ENCODE measurements at regions not wholly inside any gene's neighbourhood (a gene's known extent, or its start where the extent isn't known, plus 50 kb on each side); places are given as distances from the start of the nearest gene placed in this dataset.
"Not testable (repeated sequence)": the region's sequence is repeated elsewhere in the genome, so short reads cannot be mapped to it uniquely, and the experiment has no call there.

- Mint-ChIP-seq H3K4me3 (no peak overlapping the region), H3K27me3 (no peaks in the 10 kb centered on the region), H3K27ac (no peak overlapping the region), H3K9me3 (peaks cover 0 to 12% (median 3%) of the 10 kb centered on the region in 11 donors), H3K36me3 (no peaks in the 10 kb centered on the region), H3K4me1 (no peaks in the 10 kb centered on the region)
- ChIA-PET POLR2A (no interaction called here), CTCF (no interaction called here)
- Histone ChIP-seq H3K9me3 (ENCODE audit: control insufficient read depth in 2 of 3, low read length in 3 of 3) (no peaks in the 10 kb centered on the region), H3K27me3 (ENCODE audit: control insufficient read depth in 2 of 2, insufficient read depth in 2 of 2, low read length in 2 of 2) (no peaks in the 10 kb centered on the region), H3K4me3 (ENCODE audit: low read length) (no peak overlapping the region), H3K4me1 (ENCODE audit: control insufficient read depth in 2 of 2, insufficient read depth in 2 of 2, low read length in 2 of 2) (no peaks in the 10 kb centered on the region), H3K27ac (ENCODE audit: low read depth, low read length) (no peak overlapping the region), H3K36me3 (ENCODE audit: control insufficient read depth in 2 of 3, insufficient read depth in 3 of 3, low read length in 3 of 3) (no peaks in the 10 kb centered on the region)
- DNase-seq (no peak), ATAC-seq (no peak)
- intact Hi-C loops (cut with micrococcal nuclease) = no loop called here
These were observed 89.9 kb upstream of the LUZP2 start for GRCh38 chr11:24406980-24407379.

- H3K36me3 ChIP-seq (ENCODE audit: control insufficient read depth in 2 of 3, insufficient read depth in 3 of 3, low read length in 3 of 3) = no peaks in the 10 kb centered on the region
- Mint-ChIP-seq H3K27me3 (no peaks in the 10 kb centered on the region), H3K27ac (no peak overlapping the region), H3K9me3 (peaks cover 0 to 12% (median 3%) of the 10 kb centered on the region in 11 donors), H3K36me3 (no peaks in the 10 kb centered on the region), H3K4me3 (no peak overlapping the region), H3K4me1 (no peaks in the 10 kb centered on the region)
- ChIA-PET CTCF (no interaction called here), POLR2A (no interaction called here)
- H3K4me3 ChIP-seq (ENCODE audit: low read length) = no peak overlapping the region
- no peak for ATAC-seq
- H3K4me1 ChIP-seq (ENCODE audit: control insufficient read depth in 2 of 2, insufficient read depth in 2 of 2, low read length in 2 of 2) = no peaks in the 10 kb centered on the region
- H3K9me3 ChIP-seq (ENCODE audit: control insufficient read depth in 2 of 3, low read length in 3 of 3) = no peaks in the 10 kb centered on the region
- DNase-seq = no peak
- no peaks in the 10 kb centered on the region for H3K27me3 ChIP-seq (ENCODE audit: control insufficient read depth in 2 of 2, insufficient read depth in 2 of 2, low read length in 2 of 2)
- intact Hi-C loops (cut with micrococcal nuclease) = no loop called here
- no peak overlapping the region for H3K27ac ChIP-seq (ENCODE audit: low read depth, low read length)
These were observed 89.1 kb upstream of the LUZP2 start for GRCh38 chr11:24407733-24408132.

- POLR2A ChIA-PET = no interaction called here
- ATAC-seq = no peak
- DNase-seq = no peak
These were observed 88.7 kb upstream of the LUZP2 start for GRCh38 chr11:24408202-24408601.

DNA sequence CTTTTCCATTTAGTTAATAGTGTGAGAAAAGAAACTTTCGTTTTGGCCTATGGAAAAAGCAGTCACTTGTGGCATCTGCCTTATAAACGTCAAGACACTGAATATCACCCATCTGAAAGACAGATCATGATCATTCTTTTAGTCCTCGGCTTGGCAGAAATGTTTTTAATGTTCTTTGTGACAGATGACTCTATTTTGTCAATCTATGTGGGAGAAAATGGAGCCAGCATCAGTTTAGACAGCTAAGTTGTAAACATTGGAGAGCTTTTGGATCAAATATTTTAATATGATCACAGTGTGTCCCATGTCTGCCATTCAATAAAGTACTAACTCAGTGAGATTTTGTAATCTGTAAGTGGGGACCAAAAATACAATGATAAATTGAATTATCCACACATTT, 85.1 kb upstream of the LUZP2 start:
- ChIA-PET POLR2A (no interaction called here), CTCF (no interaction called here)
- ATAC-seq = no peak
- no peaks in the 10 kb centered on the region for H3K4me1 ChIP-seq (ENCODE audit: control insufficient read depth in 2 of 2, insufficient read depth in 2 of 2, low read length in 2 of 2)
- Mint-ChIP-seq H3K4me3 (no peak overlapping the region), H3K4me1 (no peaks in the 10 kb centered on the region), H3K36me3 (no peaks in the 10 kb centered on the region), H3K27me3 (no peaks in the 10 kb centered on the region), H3K9me3 (peaks cover 0 to 12% (median 3%) of the 10 kb centered on the region in 11 donors), H3K27ac (no peak overlapping the region)
- no peaks in the 10 kb centered on the region for H3K27me3 ChIP-seq (ENCODE audit: control insufficient read depth in 2 of 2, insufficient read depth in 2 of 2, low read length in 2 of 2)
- no peak overlapping the region for H3K27ac ChIP-seq (ENCODE audit: low read depth, low read length)
- H3K4me3 ChIP-seq (ENCODE audit: low read length) = no peak overlapping the region
- no peak for DNase-seq
- no peaks in the 10 kb centered on the region for H3K9me3 ChIP-seq (ENCODE audit: control insufficient read depth in 2 of 3, low read length in 3 of 3)
- intact Hi-C loops (cut with micrococcal nuclease) = no loop called here
- H3K36me3 ChIP-seq (ENCODE audit: control insufficient read depth in 2 of 3, insufficient read depth in 3 of 3, low read length in 3 of 3) = no peaks in the 10 kb centered on the region

More at GRCh38 chr11:24408202-24408601, 88.7 kb upstream of the LUZP2 start:
- intact Hi-C loops (cut with micrococcal nuclease) = no loop called here
- H3K4me1 ChIP-seq (ENCODE audit: control insufficient read depth in 2 of 2, insufficient read depth in 2 of 2, low read length in 2 of 2) = no peaks in the 10 kb centered on the region
- H3K27ac ChIP-seq (ENCODE audit: low read depth, low read length) = no peak overlapping the region
- Mint-ChIP-seq H3K27ac (no peak overlapping the region), H3K27me3 (no peaks in the 10 kb centered on the region), H3K4me3 (no peak overlapping the region), H3K4me1 (no peaks in the 10 kb centered on the region), H3K36me3 (no peaks in the 10 kb centered on the region), H3K9me3 (peaks cover 0 to 12% (median 3%) of the 10 kb centered on the region in 11 donors)
- no peaks in the 10 kb centered on the region for H3K27me3 ChIP-seq (ENCODE audit: control insufficient read depth in 2 of 2, insufficient read depth in 2 of 2, low read length in 2 of 2)
- no peaks in the 10 kb centered on the region for H3K36me3 ChIP-seq (ENCODE audit: control insufficient read depth in 2 of 3, insufficient read depth in 3 of 3, low read length in 3 of 3)
- H3K9me3 ChIP-seq (ENCODE audit: control insufficient read depth in 2 of 3, low read length in 3 of 3) = no peaks in the 10 kb centered on the region
- CTCF ChIA-PET = no interaction called here
- H3K4me3 ChIP-seq (ENCODE audit: low read length) = no peak overlapping the region

DNA sequence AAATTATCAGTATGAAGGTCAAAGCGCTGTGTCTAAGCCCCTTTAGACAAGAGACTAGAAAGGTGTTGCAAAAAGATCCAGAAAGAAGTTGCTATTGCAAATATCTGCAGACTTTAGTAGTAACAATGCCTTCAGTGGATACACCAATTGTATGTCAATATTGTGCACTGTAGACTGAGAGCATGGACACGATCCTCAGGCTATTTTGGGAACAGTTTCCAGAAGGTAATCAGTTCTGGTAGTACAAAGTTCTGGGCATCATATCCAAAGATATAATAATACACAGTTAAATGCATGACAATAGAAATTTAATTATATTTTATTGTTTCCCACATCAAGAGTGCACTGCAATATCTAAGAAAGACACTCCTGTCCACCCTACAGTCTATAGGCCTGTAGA, 84.1 kb upstream of the LUZP2 start:
- no peak for DNase-seq
- H3K4me3 ChIP-seq (ENCODE audit: low read length) = no peak overlapping the region
- H3K27me3 Mint-ChIP-seq = no peaks in the 10 kb centered on the region
- no peaks in the 10 kb centered on the region for H3K36me3 ChIP-seq (ENCODE audit: control insufficient read depth in 2 of 3, insufficient read depth in 3 of 3, low read length in 3 of 3)
- no peaks in the 10 kb centered on the region for H3K36me3 Mint-ChIP-seq
- H3K27ac Mint-ChIP-seq = no peak overlapping the region
- H3K4me3 Mint-ChIP-seq = no peak overlapping the region
- intact Hi-C loops (cut with micrococcal nuclease) = no loop called here
- no peaks in the 10 kb centered on the region for H3K9me3 ChIP-seq (ENCODE audit: control insufficient read depth in 2 of 3, low read length in 3 of 3)
- H3K9me3 Mint-ChIP-seq = peaks cover 0 to 16% (median 4%) of the 10 kb centered on the region in 11 donors
- ChIA-PET POLR2A (no interaction called here), CTCF (no interaction called here)
- H3K27ac ChIP-seq (ENCODE audit: low read depth, low read length) = no peak overlapping the region
- H3K27me3 ChIP-seq (ENCODE audit: control insufficient read depth in 2 of 2, insufficient read depth in 2 of 2, low read length in 2 of 2) = no peaks in the 10 kb centered on the region
- H3K4me1 Mint-ChIP-seq = no peaks in the 10 kb centered on the region
- ATAC-seq = no peak
- no peaks in the 10 kb centered on the region for H3K4me1 ChIP-seq (ENCODE audit: control insufficient read depth in 2 of 2, insufficient read depth in 2 of 2, low read length in 2 of 2)

DNA sequence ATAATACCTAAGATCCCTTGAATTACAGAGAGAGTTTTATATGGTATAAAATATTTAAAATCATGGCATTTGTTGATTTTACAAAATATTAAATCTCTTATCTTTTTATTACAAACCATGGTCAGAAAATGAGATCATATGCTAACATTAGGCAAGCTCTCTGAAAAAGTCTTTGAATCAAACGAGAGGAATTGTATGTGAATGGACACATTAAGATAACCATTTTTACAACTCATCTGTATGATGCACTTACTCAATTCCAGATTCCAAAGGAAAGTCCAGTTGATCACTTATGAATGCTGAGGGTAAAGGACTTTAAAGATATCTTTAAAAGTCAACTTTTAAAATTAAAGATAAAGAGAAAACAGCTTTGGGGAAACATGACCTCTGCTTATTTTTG, 83.5 kb upstream of the LUZP2 start:
- ChIA-PET POLR2A (no interaction called here), CTCF (no interaction called here)
- no peaks in the 10 kb centered on the region for H3K27me3 ChIP-seq (ENCODE audit: control insufficient read depth in 2 of 2, insufficient read depth in 2 of 2, low read length in 2 of 2)
- Mint-ChIP-seq H3K4me1 (no peaks in the 10 kb centered on the region), H3K27ac (no peak overlapping the region), H3K4me3 (no peak overlapping the region), H3K9me3 (peaks cover 0 to 16% (median 4%) of the 10 kb centered on the region in 11 donors), H3K36me3 (no peaks in the 10 kb centered on the region), H3K27me3 (no peaks in the 10 kb centered on the region)
- H3K4me1 ChIP-seq (ENCODE audit: control insufficient read depth in 2 of 2, insufficient read depth in 2 of 2, low read length in 2 of 2) = no peaks in the 10 kb centered on the region
- H3K4me3 ChIP-seq (ENCODE audit: low read length) = no peak overlapping the region
- DNase-seq (no peak), ATAC-seq (no peak)
- no peaks in the 10 kb centered on the region for H3K9me3 ChIP-seq (ENCODE audit: control insufficient read depth in 2 of 3, low read length in 3 of 3)
- intact Hi-C loops (cut with micrococcal nuclease) = no loop called here
- H3K36me3 ChIP-seq (ENCODE audit: control insufficient read depth in 2 of 3, insufficient read depth in 3 of 3, low read length in 3 of 3) = no peaks in the 10 kb centered on the region
- H3K27ac ChIP-seq (ENCODE audit: low read depth, low read length) = no peak overlapping the region

GRCh38 chr11:24415955-24416636, 80.8 kb upstream of the LUZP2 start:
- H3K27me3 Mint-ChIP-seq; H3K4me1 Mint-ChIP-seq; H3K27ac ChIP-seq (ENCODE audit: low read depth, low read length); H3K36me3 ChIP-seq (ENCODE audit: control insufficient read depth in 2 of 3, insufficient read depth in 3 of 3, low read length in 3 of 3); CTCF ChIA-PET; H3K4me1 ChIP-seq (ENCODE audit: control insufficient read depth in 2 of 2, insufficient read depth in 2 of 2, low read length in 2 of 2); H3K4me3 Mint-ChIP-seq; H3K27me3 ChIP-seq (ENCODE audit: control insufficient read depth in 2 of 2, insufficient read depth in 2 of 2, low read length in 2 of 2); DNase-seq; intact Hi-C loops (cut with micrococcal nuclease); ATAC-seq; H3K9me3 ChIP-seq (ENCODE audit: control insufficient read depth in 2 of 3, low read length in 3 of 3); H3K4me3 ChIP-seq (ENCODE audit: low read length); H3K27ac Mint-ChIP-seq; POLR2A ChIA-PET; H3K36me3 Mint-ChIP-seq: not testable (repeated sequence)
- H3K9me3 Mint-ChIP-seq = peaks cover 1 to 16% (median 5%) of the 10 kb centered on the region in 11 donors

All from naive thymus-derived CD4-positive, alpha-beta T cell (primary cell).